Right lobe of liver (tissue), 4 donors: ENCODE measurements at regions not wholly inside any gene's neighbourhood (a gene's known extent, or its start where the extent isn't known, plus 50 kb on each side); places are given as distances from the start of the nearest gene placed in this dataset.

Experiments used
- POLR2A ChIP-seq: fragments of 450-650 bp; IDR thresholded peaks from one replicate; pipeline ENCODE4 v1.6.1; 2017; ENCODE audit warnings: antibody characterized with exemption, mild to moderate bottlenecking
- TF ChIP-seq, protein P1 (sequence below), 4 donors: fragments of 200-600 bp in 3 of 4; fragments of 450-650 bp in 1 of 4; IDR thresholded peaks; one replicate each; pipeline versions ENCODE4 v1.5.1 to v1.8.0; 2016 to 2022; ENCODE audit warnings: antibody characterized with exemption in 4 of 4, mild to moderate bottlenecking in 2 of 4
- donor health status: DM: no; HTN: no; CAD: no.
- donor health status: DM: no; HTN: no; CAD: no.
- donor health status: DM: no; HTN: yes; CAD: no.

DNA sequence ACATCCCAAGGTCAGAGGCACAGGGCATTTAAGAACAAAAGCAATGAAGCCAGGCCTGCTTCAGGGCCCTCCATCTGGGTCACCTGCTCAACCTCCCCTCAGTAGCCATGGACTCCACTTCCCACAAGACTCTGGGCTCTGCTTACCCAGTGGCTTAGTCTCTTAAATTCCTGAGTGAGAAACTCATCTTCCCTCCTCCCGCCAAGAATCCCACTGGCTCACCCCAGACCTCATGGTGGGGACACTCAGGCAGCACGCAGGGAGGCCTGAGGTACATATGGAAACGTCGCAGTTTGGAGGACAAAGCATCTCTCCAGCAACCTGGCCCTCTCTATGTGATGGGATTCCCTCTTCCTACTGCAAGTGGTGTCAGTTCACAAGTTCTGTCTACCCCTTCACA is 326.7 kb upstream of the CDH5 start:
- no peak for TF ChIP-seq POLR2A
- TF ChIP-seq, protein P1, sequence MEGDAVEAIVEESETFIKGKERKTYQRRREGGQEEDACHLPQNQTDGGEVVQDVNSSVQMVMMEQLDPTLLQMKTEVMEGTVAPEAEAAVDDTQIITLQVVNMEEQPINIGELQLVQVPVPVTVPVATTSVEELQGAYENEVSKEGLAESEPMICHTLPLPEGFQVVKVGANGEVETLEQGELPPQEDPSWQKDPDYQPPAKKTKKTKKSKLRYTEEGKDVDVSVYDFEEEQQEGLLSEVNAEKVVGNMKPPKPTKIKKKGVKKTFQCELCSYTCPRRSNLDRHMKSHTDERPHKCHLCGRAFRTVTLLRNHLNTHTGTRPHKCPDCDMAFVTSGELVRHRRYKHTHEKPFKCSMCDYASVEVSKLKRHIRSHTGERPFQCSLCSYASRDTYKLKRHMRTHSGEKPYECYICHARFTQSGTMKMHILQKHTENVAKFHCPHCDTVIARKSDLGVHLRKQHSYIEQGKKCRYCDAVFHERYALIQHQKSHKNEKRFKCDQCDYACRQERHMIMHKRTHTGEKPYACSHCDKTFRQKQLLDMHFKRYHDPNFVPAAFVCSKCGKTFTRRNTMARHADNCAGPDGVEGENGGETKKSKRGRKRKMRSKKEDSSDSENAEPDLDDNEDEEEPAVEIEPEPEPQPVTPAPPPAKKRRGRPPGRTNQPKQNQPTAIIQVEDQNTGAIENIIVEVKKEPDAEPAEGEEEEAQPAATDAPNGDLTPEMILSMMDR (IDR thresholded peaks at IDR 0.05) = no peak
